ENCODE measurements at regions not wholly inside any gene's neighbourhood (a gene's known extent, or its start where the extent isn't known, plus 50 kb on each side); places are given as distances from the start of the nearest gene placed in this dataset.

- intact Hi-C loops (cut with micrococcal nuclease): no loop called here
- H3K27ac Mint-ChIP-seq (ENCODE audit: low read depth, unreplicated experiment): no peak overlapping the region
- H3K36me3 Mint-ChIP-seq (ENCODE audit: insufficient read depth, unreplicated experiment): no peaks in the 10 kb centered on the region
- no peaks in the 10 kb centered on the region for H3K9me3 Mint-ChIP-seq (ENCODE audit: unreplicated experiment)
- POLR2A ChIA-PET: no interaction called here
- DNase-seq (ENCODE audit: unreplicated experiment): no peak
- H3K4me1 Mint-ChIP-seq (ENCODE audit: insufficient read depth, unreplicated experiment): no peaks in the 10 kb centered on the region
- peaks cover 11% of the 10 kb centered on the region for H3K27me3 Mint-ChIP-seq (ENCODE audit: insufficient read depth, unreplicated experiment)
- no peak for TF ChIP-seq CTCF (IDR thresholded peaks at IDR 0.05; ENCODE audit: unreplicated experiment)
- BruUV-seq (replicated peaks): no TSS peak
- CTCF ChIA-PET: no interaction called here
- no peak overlapping the region for H3K4me3 Mint-ChIP-seq (ENCODE audit: unreplicated experiment)
Measured at GRCh38 chr9:84617411-84618029, 52.0 kb upstream of the NTRK2 start.

Measured in MCF 10A (cell line).